ENCODE measurements at regions not wholly inside any gene's neighbourhood (a gene's known extent, or its start where the extent isn't known, plus 50 kb on each side); places are given as distances from the start of the nearest gene placed in this dataset.

DNA sequence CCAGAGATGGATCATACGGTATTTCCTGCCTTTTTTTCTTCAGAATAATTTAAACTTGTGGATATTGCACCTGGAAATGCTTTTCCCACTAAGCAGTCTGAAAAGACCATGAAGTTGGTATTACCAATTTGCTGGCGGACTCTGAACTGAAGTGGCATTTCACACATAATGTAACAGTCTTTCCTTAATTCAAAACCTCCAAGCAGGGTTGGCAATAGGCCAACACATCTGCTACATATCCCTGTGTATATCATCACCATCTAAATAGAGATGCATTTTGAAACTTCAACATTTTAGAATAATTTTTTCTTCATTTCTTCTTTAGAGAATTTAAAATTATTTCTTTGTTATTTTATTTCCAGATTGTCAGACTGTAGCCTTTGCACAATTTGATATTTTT is 100.5 kb downstream of the TSPAN8 start:
- H3K36me3 ChIP-seq (ENCODE audit: low read depth, low read length), result no peaks in the 10 kb centered on the region
- intact Hi-C loops (cut with micrococcal nuclease), result no loop called here
- CTCF ChIA-PET, result no interaction called here
- TF ChIP-seq EZH2phosphoT487 (IDR thresholded peaks at IDR 0.05; ENCODE audit: borderline replicate concordance, low read length) (no peak), EZH2 (IDR thresholded peaks at IDR 0.05; ENCODE audit: low read length, unreplicated experiment) (no peak), CTCF (conservative IDR thresholded peaks at IDR 0.05; ENCODE audit: low read depth, low read length) (no peak)
- ATAC-seq (no peak), DNase-seq (no peak)
- no TSS peak for BruUV-seq (replicated peaks)
- no peak overlapping the region for H3K27ac ChIP-seq (ENCODE audit: low read length)
- no peaks in the 10 kb centered on the region for H3F3A ChIP-seq (ENCODE audit: low read length, unreplicated experiment)
- H3K4me1 ChIP-seq (ENCODE audit: insufficient read depth, low read length), result no peaks in the 10 kb centered on the region
- H4K20me1 ChIP-seq (ENCODE audit: low read length), result no peaks in the 10 kb centered on the region
- POLR2A ChIA-PET (ENCODE audit: unreplicated experiment), result no interaction called here
- H3K9me3 ChIP-seq (ENCODE audit: low read length), result no peaks in the 10 kb centered on the region
- H3K9ac ChIP-seq (ENCODE audit: low read length), result no peak overlapping the region
- no peaks in the 10 kb centered on the region for H3K79me2 ChIP-seq (ENCODE audit: low read length)
- H3K27me3 ChIP-seq (ENCODE audit: low read length), result no peaks in the 10 kb centered on the region
- H3K4me3 ChIP-seq (ENCODE audit: low read length), result no peak overlapping the region
- H2AFZ ChIP-seq (ENCODE audit: low read length), result no peak overlapping the region
- no peak overlapping the region for H3K4me2 ChIP-seq (ENCODE audit: low read length)
- no peaks in the 10 kb centered on the region for H3K9me2 ChIP-seq (replicated peaks; ENCODE audit: low read length)

DNA sequence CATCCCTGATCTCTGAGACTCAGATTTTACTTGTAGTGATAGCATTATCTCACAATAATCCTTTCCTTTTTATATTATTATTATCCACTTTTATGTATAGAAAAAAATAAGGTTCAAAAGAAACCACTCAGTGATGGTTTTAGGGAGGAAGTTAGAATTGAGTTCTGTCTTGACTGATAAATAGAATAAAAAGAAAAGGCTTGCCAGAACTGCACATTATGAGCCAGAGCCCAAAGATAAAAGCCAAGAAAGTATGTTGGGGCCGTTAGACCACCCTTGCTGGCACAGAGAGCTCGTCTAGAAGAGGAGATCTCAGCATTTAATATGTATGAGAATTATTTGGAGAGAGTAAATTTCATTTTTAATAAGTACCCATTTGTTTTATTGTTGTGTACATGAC is 103.2 kb downstream of the TSPAN8 start:
- no peaks in the 10 kb centered on the region for H3K36me3 ChIP-seq (ENCODE audit: low read depth, low read length)
- no peaks in the 10 kb centered on the region for H3K79me2 ChIP-seq (ENCODE audit: low read length)
- ATAC-seq (no peak), DNase-seq (no peak)
- H4K20me1 ChIP-seq (ENCODE audit: low read length), result no peaks in the 10 kb centered on the region
- no peak overlapping the region for H3K4me2 ChIP-seq (ENCODE audit: low read length)
- CTCF ChIA-PET, result no interaction called here
- no peak overlapping the region for H2AFZ ChIP-seq (ENCODE audit: low read length)
- H3K4me3 ChIP-seq (ENCODE audit: low read length), result no peak overlapping the region
- no peaks in the 10 kb centered on the region for H3K4me1 ChIP-seq (ENCODE audit: insufficient read depth, low read length)
- intact Hi-C loops (cut with micrococcal nuclease), result no loop called here
- H3K27ac ChIP-seq (ENCODE audit: low read length), result no peak overlapping the region
- H3K27me3 ChIP-seq (ENCODE audit: low read length), result no peaks in the 10 kb centered on the region
- POLR2A ChIA-PET (ENCODE audit: unreplicated experiment), result no interaction called here
- no peak overlapping the region for H3K9ac ChIP-seq (ENCODE audit: low read length)
- no TSS peak for BruUV-seq (replicated peaks)
- H3F3A ChIP-seq (ENCODE audit: low read length, unreplicated experiment), result no peaks in the 10 kb centered on the region
- H3K9me3 ChIP-seq (ENCODE audit: low read length), result no peaks in the 10 kb centered on the region
- H3K9me2 ChIP-seq (replicated peaks; ENCODE audit: low read length), result no peaks in the 10 kb centered on the region
- no peak for TF ChIP-seq EZH2 (IDR thresholded peaks at IDR 0.05; ENCODE audit: low read length, unreplicated experiment)
- TF ChIP-seq EZH2phosphoT487 (IDR thresholded peaks at IDR 0.05; ENCODE audit: borderline replicate concordance, low read length), result no peak
- no peak for TF ChIP-seq CTCF (conservative IDR thresholded peaks at IDR 0.05; ENCODE audit: low read depth, low read length)

DNA sequence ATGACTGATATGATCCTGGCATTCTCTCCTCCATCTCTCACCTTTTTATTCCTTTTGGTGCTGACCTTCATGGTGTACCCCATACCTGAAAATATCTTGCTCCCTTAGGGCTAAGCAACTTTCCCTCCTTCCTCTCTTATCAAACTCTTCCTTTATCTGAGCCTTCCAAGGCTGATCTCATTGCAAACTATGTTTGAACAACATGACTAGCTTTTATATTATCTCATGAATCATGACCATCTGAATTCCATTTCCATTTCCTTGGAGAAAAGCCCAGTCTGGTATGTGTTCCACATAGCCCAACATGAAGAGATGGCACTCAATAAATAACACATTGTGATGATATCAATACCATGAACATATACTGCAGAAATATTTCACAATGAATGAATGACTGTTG is 111.6 kb downstream of the TSPAN8 start:
- BruUV-seq (replicated peaks), result no TSS peak
- DNase-seq (peak; percentile 94), ATAC-seq (peak; percentile 83)
- CTCF ChIA-PET, result no interaction called here
- TF ChIP-seq CTCF (conservative IDR thresholded peaks at IDR 0.05; ENCODE audit: low read depth, low read length) (no peak), EZH2phosphoT487 (IDR thresholded peaks at IDR 0.05; ENCODE audit: borderline replicate concordance, low read length) (no peak), EZH2 (IDR thresholded peaks at IDR 0.05; ENCODE audit: low read length, unreplicated experiment) (no peak)
- H3K4me1 ChIP-seq (ENCODE audit: insufficient read depth, low read length), result peaks cover 25% of the 10 kb centered on the region
- H3K4me2 ChIP-seq (ENCODE audit: low read length), result peak overlapping the region; percentile 47
- no peaks in the 10 kb centered on the region for H3K27me3 ChIP-seq (ENCODE audit: low read length)
- peak overlapping the region; percentile 35; the same call in 1 of the 2 replicates for H3K9ac ChIP-seq (ENCODE audit: low read length)
- H2AFZ ChIP-seq (ENCODE audit: low read length), result no peak overlapping the region
- H3K27ac ChIP-seq (ENCODE audit: low read length), result peak overlapping the region; percentile 92
- H3K79me2 ChIP-seq (ENCODE audit: low read length), result no peaks in the 10 kb centered on the region
- no peaks in the 10 kb centered on the region for H3K36me3 ChIP-seq (ENCODE audit: low read depth, low read length)
- peaks cover 8% of the 10 kb centered on the region for H3F3A ChIP-seq (ENCODE audit: low read length, unreplicated experiment)
- no peaks in the 10 kb centered on the region for H4K20me1 ChIP-seq (ENCODE audit: low read length)
- intact Hi-C loops (cut with micrococcal nuclease), result loop anchor here (10.0 kb wide), 1 partner anchor 109 kb away; the partner anchor contains the start of gene TSPAN8
- peak overlapping the region; percentile 19; the same call in 1 of the 2 replicates for H3K4me3 ChIP-seq (ENCODE audit: low read length)
- no peaks in the 10 kb centered on the region for H3K9me3 ChIP-seq (ENCODE audit: low read length)
- POLR2A ChIA-PET (ENCODE audit: unreplicated experiment), result no interaction called here
- H3K9me2 ChIP-seq (replicated peaks; ENCODE audit: low read length), result peaks cover 5% of the 10 kb centered on the region; the same call in 1 of the 2 replicates

Measured in PC-3 (cell line).